T-helper 2 cell treated with Interferon-gamma antibody and Interleukin-4, amounts not matched to agents 5 μg/mL and 100 μg/mL, for 36 hours (primary cell): ENCODE measurements at regions not wholly inside any gene's neighbourhood (a gene's known extent, or its start where the extent isn't known, plus 50 kb on each side); places are given as distances from the start of the nearest gene placed in this dataset.

Source experiments
- DNase-seq: peaks from one replicate; pipeline ENCODE4 v3.0.0; 2021; ENCODE audit warnings: low spot score
- H3K27ac Mint-ChIP-seq: one replicate; pipeline ENCODE4 v1.8.0; 2021; ENCODE audit warnings: mild to moderate bottlenecking, mixed read lengths
- H3K27me3 Mint-ChIP-seq: one replicate; pipeline ENCODE4 v1.8.0; 2021; ENCODE audit warnings: low read depth, mixed read lengths
- H3K36me3 Mint-ChIP-seq: one replicate; pipeline ENCODE4 v1.8.0; 2021; ENCODE audit warnings: low read depth, mixed read lengths
- H3K4me1 Mint-ChIP-seq: one replicate; pipeline ENCODE4 v1.8.0; 2021; ENCODE audit warnings: low read depth, mixed read lengths
- H3K4me3 Mint-ChIP-seq: one replicate; pipeline ENCODE4 v1.8.0; 2022; ENCODE audit warnings: mild to moderate bottlenecking, moderate library complexity, mixed read lengths
- H3K9me3 Mint-ChIP-seq: one replicate; pipeline ENCODE4 v1.8.0; 2021; ENCODE audit warnings: mixed read lengths

DNA sequence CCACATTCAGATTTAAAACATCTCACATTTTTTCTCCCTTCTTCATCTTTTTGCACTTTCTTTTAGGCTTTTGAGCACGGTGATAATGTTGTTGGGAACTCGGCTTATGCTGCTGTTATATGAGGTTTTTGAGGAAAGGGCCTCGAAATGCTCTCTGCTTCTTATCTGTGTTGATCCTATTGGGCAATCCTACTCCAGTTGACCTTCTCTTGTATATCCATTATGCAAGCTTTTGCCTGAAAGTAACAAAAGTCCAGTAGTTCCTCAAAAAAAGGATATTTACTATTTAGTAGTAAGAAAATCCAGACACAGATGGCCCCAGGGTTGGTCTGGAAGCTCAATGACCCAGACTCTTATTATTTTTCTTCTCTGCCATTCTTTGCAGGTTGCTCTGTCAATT is 57.7 kb upstream of the SPANXB1 start:
- H3K9me3 Mint-ChIP-seq = no peaks in the 10 kb centered on the region

GRCh38 chrX:140948827-140949226 is 53.6 kb upstream of the SPANXB1 start:
- H3K4me1 Mint-ChIP-seq = no peaks in the 10 kb centered on the region
- H3K4me3 Mint-ChIP-seq = no peak overlapping the region
- no peaks in the 10 kb centered on the region for H3K36me3 Mint-ChIP-seq
- no peak overlapping the region for H3K27ac Mint-ChIP-seq
- DNase-seq = no peak
- no peaks in the 10 kb centered on the region for H3K9me3 Mint-ChIP-seq
- no peaks in the 10 kb centered on the region for H3K27me3 Mint-ChIP-seq

More for the DNA sequence above, 57.7 kb upstream of the SPANXB1 start:
- Mint-ChIP-seq H3K27me3 (no peaks in the 10 kb centered on the region), H3K4me1 (no peaks in the 10 kb centered on the region), H3K27ac (no peak overlapping the region), H3K36me3 (no peaks in the 10 kb centered on the region), H3K4me3 (no peak overlapping the region)
- no peak for DNase-seq

DNA sequence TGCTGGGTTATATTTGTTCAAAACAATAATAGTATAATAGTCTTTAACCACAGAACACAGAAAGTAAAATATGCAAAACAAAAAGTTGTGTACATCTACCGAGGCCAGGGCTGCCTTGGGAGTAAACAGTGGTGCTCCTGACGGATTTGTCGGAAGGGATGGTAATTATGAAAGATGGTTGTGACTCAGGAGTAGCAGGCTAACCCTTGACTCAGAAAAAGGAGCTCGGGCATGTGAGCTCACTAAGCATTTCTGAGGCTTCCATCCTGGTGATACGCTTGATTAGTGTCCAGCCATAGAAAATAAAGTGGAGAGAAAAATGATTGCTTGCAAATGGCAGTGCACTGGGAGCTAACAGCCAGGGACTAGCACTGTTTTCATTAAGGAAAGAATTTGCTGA is 53.2 kb upstream of the SPANXB1 start:
- Mint-ChIP-seq H3K27me3 (no peaks in the 10 kb centered on the region), H3K4me1 (no peaks in the 10 kb centered on the region), H3K36me3 (no peaks in the 10 kb centered on the region), H3K9me3 (no peaks in the 10 kb centered on the region), H3K27ac (no peak overlapping the region), H3K4me3 (no peak overlapping the region)
- no peak for DNase-seq
